IPS-18a (cell line): ENCODE measurements at regions not wholly inside any gene's neighbourhood (a gene's known extent, or its start where the extent isn't known, plus 50 kb on each side); places are given as distances from the start of the nearest gene placed in this dataset.
"Not testable (repeated sequence)": the region's sequence is repeated elsewhere in the genome, so short reads cannot be mapped to it uniquely, and the experiment has no call there.

ENCODE experiments used
- H3K27ac ChIP-seq: one replicate; pipeline ENCODE4 v1.5.1; 2013; ENCODE audit warnings: low read length
- H3K27me3 ChIP-seq: one replicate; pipeline ENCODE4 v1.6.1; 2013; ENCODE audit warnings: mild to moderate bottlenecking, low read length; ENCODE audit not compliant: control insufficient read depth, insufficient read depth
- H3K36me3 ChIP-seq: one replicate; pipeline ENCODE4 v1.6.1; 2013; ENCODE audit warnings: low read depth, low read length; ENCODE audit not compliant: control insufficient read depth
- H3K4me1 ChIP-seq: one replicate; pipeline ENCODE4 v1.6.1; 2013; ENCODE audit warnings: low read depth, low read length; ENCODE audit not compliant: control insufficient read depth
- H3K4me3 ChIP-seq: one replicate; pipeline ENCODE4 v1.5.1; 2013; ENCODE audit warnings: low read length
- H3K9ac ChIP-seq: one replicate; pipeline ENCODE4 v1.6.1; 2013; ENCODE audit warnings: mild to moderate bottlenecking, low read length, moderate library complexity
- H3K9me3 ChIP-seq: one replicate; pipeline ENCODE4 v1.6.1; 2013; ENCODE audit warnings: low read depth, low read length; ENCODE audit not compliant: control insufficient read depth

- H3K4me3 ChIP-seq = no peak overlapping the region
- H3K9me3 ChIP-seq = peaks cover 6% of the 10 kb centered on the region
- no peaks in the 10 kb centered on the region for H3K27me3 ChIP-seq
- H3K4me1 ChIP-seq = no peaks in the 10 kb centered on the region
- no peak overlapping the region for H3K27ac ChIP-seq
- no peak overlapping the region for H3K9ac ChIP-seq
- no peaks in the 10 kb centered on the region for H3K36me3 ChIP-seq
These were observed 763.7 kb upstream of the TMEM132C start for GRCh38 chr12:127503246-127503645.

- H3K9me3 ChIP-seq, H3K4me1 ChIP-seq, H3K27me3 ChIP-seq, H3K4me3 ChIP-seq, H3K27ac ChIP-seq, H3K9ac ChIP-seq, H3K36me3 ChIP-seq: not testable (repeated sequence)
These were observed 763.0 kb upstream of the TMEM132C start for GRCh38 chr12:127503996-127504395.

GRCh38 chr12:127504874-127505273 lies 762.1 kb upstream of the TMEM132C start:
- Histone ChIP-seq H3K4me1 (no peaks in the 10 kb centered on the region), H3K36me3 (no peaks in the 10 kb centered on the region), H3K4me3 (no peak overlapping the region), H3K9ac (no peak overlapping the region), H3K27ac (no peak overlapping the region), H3K9me3 (peaks cover 13% of the 10 kb centered on the region), H3K27me3 (no peaks in the 10 kb centered on the region)

GRCh38 chr12:127507341-127507740 lies 759.6 kb upstream of the TMEM132C start:
- H3K27ac ChIP-seq = no peak overlapping the region
- no peak overlapping the region for H3K4me3 ChIP-seq

GRCh38 chr12:127509066-127509778 lies 757.7 kb upstream of the TMEM132C start:
- Histone ChIP-seq H3K27ac (no peak overlapping the region), H3K4me3 (no peak overlapping the region), H3K4me1 (no peaks in the 10 kb centered on the region), H3K27me3 (no peaks in the 10 kb centered on the region), H3K9me3 (peaks cover 21% of the 10 kb centered on the region), H3K9ac (no peak overlapping the region), H3K36me3 (no peaks in the 10 kb centered on the region)

More at GRCh38 chr12:127507341-127507740, 759.6 kb upstream of the TMEM132C start:
- peaks cover 21% of the 10 kb centered on the region for H3K9me3 ChIP-seq
- no peaks in the 10 kb centered on the region for H3K4me1 ChIP-seq
- no peak overlapping the region for H3K9ac ChIP-seq
- no peaks in the 10 kb centered on the region for H3K27me3 ChIP-seq
- no peaks in the 10 kb centered on the region for H3K36me3 ChIP-seq

GRCh38 chr12:127515941-127516340 lies 751.0 kb upstream of the TMEM132C start:
- Histone ChIP-seq H3K27ac (no peak overlapping the region), H3K4me1 (no peaks in the 10 kb centered on the region), H3K27me3 (no peaks in the 10 kb centered on the region), H3K9me3 (peaks cover 10% of the 10 kb centered on the region), H3K9ac (no peak overlapping the region), H3K36me3 (no peaks in the 10 kb centered on the region), H3K4me3 (no peak overlapping the region)

GRCh38 chr12:127516467-127516866 lies 750.5 kb upstream of the TMEM132C start:
- no peaks in the 10 kb centered on the region for H3K36me3 ChIP-seq
- no peaks in the 10 kb centered on the region for H3K27me3 ChIP-seq
- no peak overlapping the region for H3K9ac ChIP-seq
- no peak overlapping the region for H3K4me3 ChIP-seq
- H3K9me3 ChIP-seq = peaks cover 8% of the 10 kb centered on the region
- H3K4me1 ChIP-seq = no peaks in the 10 kb centered on the region
- H3K27ac ChIP-seq = no peak overlapping the region

GRCh38 chr12:127519779-127520178 lies 747.2 kb upstream of the TMEM132C start:
- Histone ChIP-seq H3K27me3 (no peaks in the 10 kb centered on the region), H3K9ac (no peak overlapping the region), H3K4me3 (no peak overlapping the region), H3K27ac (no peak overlapping the region), H3K36me3 (no peaks in the 10 kb centered on the region), H3K9me3 (peaks cover 18% of the 10 kb centered on the region), H3K4me1 (no peaks in the 10 kb centered on the region)

GRCh38 chr12:127526925-127527324 lies 740.0 kb upstream of the TMEM132C start:
- Histone ChIP-seq H3K27ac (no peak overlapping the region), H3K4me3 (no peak overlapping the region), H3K4me1 (no peaks in the 10 kb centered on the region), H3K27me3 (no peaks in the 10 kb centered on the region), H3K9ac (no peak overlapping the region), H3K36me3 (no peaks in the 10 kb centered on the region), H3K9me3 (peaks cover 38% of the 10 kb centered on the region)

GRCh38 chr12:127528551-127528950 lies 738.4 kb upstream of the TMEM132C start:
- Histone ChIP-seq H3K4me3 (no peak overlapping the region), H3K4me1 (no peaks in the 10 kb centered on the region), H3K9me3 (peaks cover 38% of the 10 kb centered on the region), H3K27me3 (no peaks in the 10 kb centered on the region), H3K27ac (no peak overlapping the region), H3K36me3 (no peaks in the 10 kb centered on the region), H3K9ac (no peak overlapping the region)

- H3K27me3 ChIP-seq = no peaks in the 10 kb centered on the region
- no peaks in the 10 kb centered on the region for H3K4me1 ChIP-seq
- no peak overlapping the region for H3K27ac ChIP-seq
- H3K9me3 ChIP-seq = peaks cover 35% of the 10 kb centered on the region
- no peak overlapping the region for H3K9ac ChIP-seq
- no peak overlapping the region for H3K4me3 ChIP-seq
- H3K36me3 ChIP-seq = no peaks in the 10 kb centered on the region
These were observed 735.4 kb upstream of the TMEM132C start for GRCh38 chr12:127531542-127531941.

GRCh38 chr12:127533353-127533752 lies 733.6 kb upstream of the TMEM132C start:
- Histone ChIP-seq H3K9me3 (peaks cover 36% of the 10 kb centered on the region), H3K27ac (no peak overlapping the region)

More at GRCh38 chr12:127533353-127533752, 733.6 kb upstream of the TMEM132C start:
- no peak overlapping the region for H3K4me3 ChIP-seq
- H3K4me1 ChIP-seq = no peaks in the 10 kb centered on the region
- H3K9ac ChIP-seq = no peak overlapping the region
- H3K36me3 ChIP-seq = no peaks in the 10 kb centered on the region
- no peaks in the 10 kb centered on the region for H3K27me3 ChIP-seq
